Upper lobe of right lung (tissue), 1 donor: ENCODE measurements at regions not wholly inside any gene's neighbourhood (a gene's known extent, or its start where the extent isn't known, plus 50 kb on each side); places are given as distances from the start of the nearest gene placed in this dataset.

Source experiments
- ATAC-seq: fragments of 200-7000 bp; cut with Tn5 transposase; one replicate; pipeline ENCODE4 v1.9.1; 2020; ENCODE audit warnings: mild to moderate bottlenecking, moderate library complexity
- DNase-seq: peaks from one replicate; pipeline ENCODE4 v3.0.0-alpha.2; 2020
- H3K27ac ChIP-seq: fragments of 200-600 bp; one replicate; pipeline ENCODE4 v1.8.0; 2022
- H3K27me3 ChIP-seq: fragments of 200-600 bp; one replicate; pipeline ENCODE4 v1.8.0; 2022; ENCODE audit warnings: mild to moderate bottlenecking
- H3K36me3 ChIP-seq: fragments of 200-600 bp; one replicate; pipeline ENCODE4 v1.8.0; 2022
- H3K4me1 ChIP-seq: fragments of 200-600 bp; one replicate; pipeline ENCODE4 v1.8.0; 2022
- H3K4me3 ChIP-seq: fragments of 200-600 bp; one replicate; pipeline ENCODE4 v1.8.0; 2022; ENCODE audit warnings: mild to moderate bottlenecking
- H3K9me3 ChIP-seq: fragments of 200-600 bp; one replicate; pipeline ENCODE4 v1.8.0; 2022
- intact Hi-C: fragments of 100-400 bp; cut with DNase I; formaldehyde crosslinking; loops from one replicate; pipeline ENCODE4 v1.11.0; 2022
- TF ChIP-seq, protein P1 (sequence below): fragments of 200-600 bp; IDR thresholded peaks from one replicate; pipeline ENCODE4 v1.8.0; 2022; ENCODE audit warnings: antibody characterized with exemption
- donor health status: DM: no; HTN: yes; CAD: no; lungs with severe emphysema.

DNA sequence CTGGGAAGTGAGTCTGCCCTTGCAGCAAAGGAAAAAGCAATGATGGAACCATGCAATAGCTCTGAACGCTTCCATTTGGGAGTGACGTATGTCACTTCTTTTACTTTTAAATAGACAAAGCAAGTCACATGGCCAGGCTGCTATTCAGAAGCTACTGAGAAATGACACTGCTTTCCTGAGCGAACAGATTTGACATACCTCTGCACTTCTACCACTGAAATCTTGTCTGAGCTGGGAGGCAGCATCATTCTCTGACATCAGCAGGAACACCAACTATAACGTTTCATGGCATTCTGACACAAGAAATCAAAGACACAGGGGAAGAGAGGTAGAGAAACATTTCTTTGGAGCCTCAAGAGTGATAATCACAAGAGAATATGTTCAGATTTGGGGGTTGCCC lies 271.1 kb downstream of the SNX13 start:
- Histone ChIP-seq H3K4me1 (no peaks in the 10 kb centered on the region), H3K27me3 (no peaks in the 10 kb centered on the region), H3K9me3 (no peaks in the 10 kb centered on the region), H3K27ac (no peak overlapping the region), H3K4me3 (no peak overlapping the region), H3K36me3 (no peaks in the 10 kb centered on the region)
- intact Hi-C loops: no loop called here
- DNase-seq: no peak
- TF ChIP-seq, protein P1, sequence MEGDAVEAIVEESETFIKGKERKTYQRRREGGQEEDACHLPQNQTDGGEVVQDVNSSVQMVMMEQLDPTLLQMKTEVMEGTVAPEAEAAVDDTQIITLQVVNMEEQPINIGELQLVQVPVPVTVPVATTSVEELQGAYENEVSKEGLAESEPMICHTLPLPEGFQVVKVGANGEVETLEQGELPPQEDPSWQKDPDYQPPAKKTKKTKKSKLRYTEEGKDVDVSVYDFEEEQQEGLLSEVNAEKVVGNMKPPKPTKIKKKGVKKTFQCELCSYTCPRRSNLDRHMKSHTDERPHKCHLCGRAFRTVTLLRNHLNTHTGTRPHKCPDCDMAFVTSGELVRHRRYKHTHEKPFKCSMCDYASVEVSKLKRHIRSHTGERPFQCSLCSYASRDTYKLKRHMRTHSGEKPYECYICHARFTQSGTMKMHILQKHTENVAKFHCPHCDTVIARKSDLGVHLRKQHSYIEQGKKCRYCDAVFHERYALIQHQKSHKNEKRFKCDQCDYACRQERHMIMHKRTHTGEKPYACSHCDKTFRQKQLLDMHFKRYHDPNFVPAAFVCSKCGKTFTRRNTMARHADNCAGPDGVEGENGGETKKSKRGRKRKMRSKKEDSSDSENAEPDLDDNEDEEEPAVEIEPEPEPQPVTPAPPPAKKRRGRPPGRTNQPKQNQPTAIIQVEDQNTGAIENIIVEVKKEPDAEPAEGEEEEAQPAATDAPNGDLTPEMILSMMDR: no peak
- ATAC-seq: no peak

DNA sequence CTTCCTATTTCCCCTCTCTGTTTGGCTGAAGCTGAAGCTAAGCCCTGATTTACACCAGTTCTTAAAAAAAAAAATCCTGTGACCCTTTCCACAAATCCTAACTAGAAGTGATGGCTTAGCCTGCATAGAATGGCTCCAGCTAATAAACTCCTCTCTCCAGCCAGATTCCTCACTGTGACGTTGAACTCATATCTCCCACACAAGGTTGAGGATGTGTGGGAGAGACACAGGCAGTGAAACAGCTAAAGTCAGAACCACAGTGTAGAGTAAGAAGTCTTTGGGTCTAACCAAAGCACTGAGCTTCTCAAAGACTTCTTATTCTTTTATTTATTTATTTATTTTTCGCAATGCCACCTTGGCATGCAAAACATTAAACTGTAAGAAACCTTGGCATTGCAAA lies 268.3 kb downstream of the SNX13 start:
- TF ChIP-seq, protein P1: no peak
- Histone ChIP-seq H3K27me3 (no peaks in the 10 kb centered on the region), H3K4me3 (no peak overlapping the region), H3K36me3 (no peaks in the 10 kb centered on the region), H3K4me1 (no peaks in the 10 kb centered on the region), H3K27ac (no peak overlapping the region), H3K9me3 (no peaks in the 10 kb centered on the region)
- intact Hi-C loops: no loop called here
- ATAC-seq (no peak), DNase-seq (no peak)

GRCh38 chr7:17672783-17673182 lies 267.5 kb downstream of the SNX13 start:
- Histone ChIP-seq H3K27ac (no peak overlapping the region), H3K9me3 (no peaks in the 10 kb centered on the region), H3K27me3 (no peaks in the 10 kb centered on the region), H3K36me3 (no peaks in the 10 kb centered on the region), H3K4me3 (no peak overlapping the region), H3K4me1 (no peaks in the 10 kb centered on the region)
- DNase-seq: no peak
- TF ChIP-seq, protein P1: no peak
- intact Hi-C loops: no loop called here
- no peak for ATAC-seq

- ATAC-seq: peak; percentile 57
- Histone ChIP-seq H3K4me3 (no peak overlapping the region), H3K4me1 (no peaks in the 10 kb centered on the region), H3K36me3 (no peaks in the 10 kb centered on the region), H3K27me3 (no peaks in the 10 kb centered on the region), H3K27ac (no peak overlapping the region), H3K9me3 (no peaks in the 10 kb centered on the region)
- intact Hi-C loops: no loop called here
- TF ChIP-seq, protein P1: no peak
- no peak for DNase-seq
Observed at GRCh38 chr7:17674166-17674942, 265.9 kb downstream of the SNX13 start.

DNA sequence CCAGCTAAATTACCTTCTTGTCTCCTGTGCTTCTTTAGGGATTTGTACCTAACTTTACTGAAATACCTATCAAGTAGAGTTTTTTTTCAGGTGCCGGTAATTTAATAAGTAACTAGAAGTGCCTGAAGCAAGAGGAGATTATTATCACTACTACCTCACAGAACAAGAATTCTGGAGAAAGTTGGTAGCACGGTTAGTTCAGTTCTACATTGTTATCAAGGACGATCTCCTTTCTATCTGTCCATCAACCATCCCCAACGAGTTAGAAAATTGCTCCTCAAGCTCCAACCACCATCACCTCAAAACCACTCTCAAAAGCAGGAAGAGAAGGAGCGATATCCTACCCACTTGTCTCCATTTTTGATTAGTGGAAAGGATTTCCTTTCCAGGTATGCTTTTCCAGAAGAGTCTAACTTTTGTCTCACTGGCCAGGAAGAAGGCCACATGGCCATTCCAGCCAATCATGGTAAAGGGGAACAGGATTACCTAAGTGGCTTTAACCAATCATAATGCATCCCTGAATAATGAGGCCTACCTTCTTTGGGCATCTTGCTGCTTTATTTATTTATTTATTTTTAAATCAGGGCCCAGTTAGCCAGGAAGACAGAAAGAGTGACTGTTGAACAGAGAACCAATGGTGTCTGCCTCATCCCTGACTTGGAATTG lies 265.2 kb downstream of the SNX13 start:
- intact Hi-C loops: no loop called here
- TF ChIP-seq, protein P1: no peak
- DNase-seq (no peak), ATAC-seq (no peak)
- Histone ChIP-seq H3K27ac (no peak overlapping the region), H3K27me3 (no peaks in the 10 kb centered on the region), H3K9me3 (no peaks in the 10 kb centered on the region), H3K4me3 (no peak overlapping the region), H3K4me1 (no peaks in the 10 kb centered on the region), H3K36me3 (no peaks in the 10 kb centered on the region)
